ENCODE measurements at regions not wholly inside any gene's neighbourhood (a gene's known extent, or its start where the extent isn't known, plus 50 kb on each side); places are given as distances from the start of the nearest gene placed in this dataset.

- no peaks in the 10 kb centered on the region for H3K36me3 ChIP-seq (ENCODE audit: control insufficient read depth in 1 of 2, insufficient read depth in 2 of 2, low read length in 2 of 2)
- H3K9me3 ChIP-seq (ENCODE audit: control insufficient read depth in 1 of 2, low read length in 2 of 2), result no peaks in the 10 kb centered on the region
- peaks cover 0 to 7% of the 10 kb centered on the region in 2 donors for H3K4me1 ChIP-seq (ENCODE audit: control insufficient read depth in 1 of 2, insufficient read depth in 2 of 2, low read length in 2 of 2)
- H3K27me3 ChIP-seq (ENCODE audit: control insufficient read depth in 1 of 2, insufficient read depth in 2 of 2, low read length in 2 of 2), result no peaks in the 10 kb centered on the region
- no peak overlapping the region for H3K9ac ChIP-seq (ENCODE audit: low read depth in 1 of 2, low read length in 2 of 2)
- H3K27ac ChIP-seq (ENCODE audit: low read depth, low read length), result no peak overlapping the region
- H3K4me3 ChIP-seq (ENCODE audit: low read depth in 1 of 2, low read length in 2 of 2), result no peak overlapping the region
Measured at GRCh38 chr3:17972030-17972429, 229.6 kb upstream of the TBC1D5 start.

- H3K27me3 ChIP-seq (ENCODE audit: control insufficient read depth in 1 of 2, insufficient read depth in 2 of 2, low read length in 2 of 2), result no peaks in the 10 kb centered on the region
- H3K36me3 ChIP-seq (ENCODE audit: control insufficient read depth in 1 of 2, insufficient read depth in 2 of 2, low read length in 2 of 2), result no peaks in the 10 kb centered on the region
- no peak overlapping the region for H3K9ac ChIP-seq (ENCODE audit: low read depth in 1 of 2, low read length in 2 of 2)
- no peak overlapping the region for H3K27ac ChIP-seq (ENCODE audit: low read depth, low read length)
- H3K9me3 ChIP-seq (ENCODE audit: control insufficient read depth in 1 of 2, low read length in 2 of 2), result no peaks in the 10 kb centered on the region
- H3K4me1 ChIP-seq (ENCODE audit: control insufficient read depth in 1 of 2, insufficient read depth in 2 of 2, low read length in 2 of 2), result peaks cover 0 to 7% of the 10 kb centered on the region in 2 donors
- H3K4me3 ChIP-seq (ENCODE audit: low read depth in 1 of 2, low read length in 2 of 2), result no peak overlapping the region
Measured at GRCh38 chr3:17969985-17970568, 227.6 kb upstream of the TBC1D5 start.

- Histone ChIP-seq H3K9me3 (ENCODE audit: control insufficient read depth in 1 of 2, low read length in 2 of 2) (no peaks in the 10 kb centered on the region), H3K9ac (ENCODE audit: low read depth in 1 of 2, low read length in 2 of 2) (no peak overlapping the region), H3K4me1 (ENCODE audit: control insufficient read depth in 1 of 2, insufficient read depth in 2 of 2, low read length in 2 of 2) (peaks cover 0 to 7% of the 10 kb centered on the region in 2 donors), H3K27ac (ENCODE audit: low read depth, low read length) (no peak overlapping the region), H3K36me3 (ENCODE audit: control insufficient read depth in 1 of 2, insufficient read depth in 2 of 2, low read length in 2 of 2) (no peaks in the 10 kb centered on the region), H3K4me3 (ENCODE audit: low read depth in 1 of 2, low read length in 2 of 2) (no peak overlapping the region), H3K27me3 (ENCODE audit: control insufficient read depth in 1 of 2, insufficient read depth in 2 of 2, low read length in 2 of 2) (no peaks in the 10 kb centered on the region)
Measured at GRCh38 chr3:17969244-17969643, 226.8 kb upstream of the TBC1D5 start.

GRCh38 chr3:17967953-17968607, 225.6 kb upstream of the TBC1D5 start:
- Histone ChIP-seq H3K27me3 (ENCODE audit: control insufficient read depth in 1 of 2, insufficient read depth in 2 of 2, low read length in 2 of 2) (no peaks in the 10 kb centered on the region), H3K4me1 (ENCODE audit: control insufficient read depth in 1 of 2, insufficient read depth in 2 of 2, low read length in 2 of 2) (peaks cover 0 to 4% of the 10 kb centered on the region in 2 donors), H3K9me3 (ENCODE audit: control insufficient read depth in 1 of 2, low read length in 2 of 2) (no peaks in the 10 kb centered on the region), H3K4me3 (ENCODE audit: low read depth in 1 of 2, low read length in 2 of 2) (no peak overlapping the region), H3K9ac (ENCODE audit: low read depth in 1 of 2, low read length in 2 of 2) (no peak overlapping the region), H3K36me3 (ENCODE audit: control insufficient read depth in 1 of 2, insufficient read depth in 2 of 2, low read length in 2 of 2) (no peaks in the 10 kb centered on the region), H3K27ac (ENCODE audit: low read depth, low read length) (no peak overlapping the region)

GRCh38 chr3:17967111-17967510, 224.7 kb upstream of the TBC1D5 start:
- no peaks in the 10 kb centered on the region for H3K4me1 ChIP-seq (ENCODE audit: control insufficient read depth in 1 of 2, insufficient read depth in 2 of 2, low read length in 2 of 2)
- H3K9me3 ChIP-seq (ENCODE audit: control insufficient read depth in 1 of 2, low read length in 2 of 2), result no peaks in the 10 kb centered on the region
- no peak overlapping the region for H3K4me3 ChIP-seq (ENCODE audit: low read depth in 1 of 2, low read length in 2 of 2)
- H3K36me3 ChIP-seq (ENCODE audit: control insufficient read depth in 1 of 2, insufficient read depth in 2 of 2, low read length in 2 of 2), result no peaks in the 10 kb centered on the region
- no peaks in the 10 kb centered on the region for H3K27me3 ChIP-seq (ENCODE audit: control insufficient read depth in 1 of 2, insufficient read depth in 2 of 2, low read length in 2 of 2)
- no peak overlapping the region for H3K9ac ChIP-seq (ENCODE audit: low read depth in 1 of 2, low read length in 2 of 2)
- H3K27ac ChIP-seq (ENCODE audit: low read depth, low read length), result no peak overlapping the region

- Histone ChIP-seq H3K27me3 (ENCODE audit: control insufficient read depth in 1 of 2, insufficient read depth in 2 of 2, low read length in 2 of 2) (no peaks in the 10 kb centered on the region), H3K4me1 (ENCODE audit: control insufficient read depth in 1 of 2, insufficient read depth in 2 of 2, low read length in 2 of 2) (no peaks in the 10 kb centered on the region), H3K9me3 (ENCODE audit: control insufficient read depth in 1 of 2, low read length in 2 of 2) (no peaks in the 10 kb centered on the region), H3K27ac (ENCODE audit: low read depth, low read length) (no peak overlapping the region), H3K4me3 (ENCODE audit: low read depth in 1 of 2, low read length in 2 of 2) (no peak overlapping the region), H3K36me3 (ENCODE audit: control insufficient read depth in 1 of 2, insufficient read depth in 2 of 2, low read length in 2 of 2) (no peaks in the 10 kb centered on the region), H3K9ac (ENCODE audit: low read depth in 1 of 2, low read length in 2 of 2) (no peak overlapping the region)
Measured at GRCh38 chr3:17965331-17965730, 222.9 kb upstream of the TBC1D5 start.

GRCh38 chr3:17964108-17964507, 221.7 kb upstream of the TBC1D5 start:
- Histone ChIP-seq H3K4me3 (ENCODE audit: low read depth in 1 of 2, low read length in 2 of 2) (no peak overlapping the region), H3K27ac (ENCODE audit: low read depth, low read length) (no peak overlapping the region), H3K27me3 (ENCODE audit: control insufficient read depth in 1 of 2, insufficient read depth in 2 of 2, low read length in 2 of 2) (no peaks in the 10 kb centered on the region), H3K9ac (ENCODE audit: low read depth in 1 of 2, low read length in 2 of 2) (no peak overlapping the region), H3K9me3 (ENCODE audit: control insufficient read depth in 1 of 2, low read length in 2 of 2) (no peaks in the 10 kb centered on the region), H3K4me1 (ENCODE audit: control insufficient read depth in 1 of 2, insufficient read depth in 2 of 2, low read length in 2 of 2) (no peaks in the 10 kb centered on the region), H3K36me3 (ENCODE audit: control insufficient read depth in 1 of 2, insufficient read depth in 2 of 2, low read length in 2 of 2) (no peaks in the 10 kb centered on the region)

GRCh38 chr3:17955411-17955810, 213.0 kb upstream of the TBC1D5 start:
- Histone ChIP-seq H3K27me3 (ENCODE audit: control insufficient read depth in 1 of 2, insufficient read depth in 2 of 2, low read length in 2 of 2) (no peaks in the 10 kb centered on the region), H3K9ac (ENCODE audit: low read depth in 1 of 2, low read length in 2 of 2) (no peak overlapping the region), H3K4me3 (ENCODE audit: low read depth in 1 of 2, low read length in 2 of 2) (no peak overlapping the region), H3K27ac (ENCODE audit: low read depth, low read length) (no peak overlapping the region), H3K4me1 (ENCODE audit: control insufficient read depth in 1 of 2, insufficient read depth in 2 of 2, low read length in 2 of 2) (no peaks in the 10 kb centered on the region), H3K9me3 (ENCODE audit: control insufficient read depth in 1 of 2, low read length in 2 of 2) (no peaks in the 10 kb centered on the region), H3K36me3 (ENCODE audit: control insufficient read depth in 1 of 2, insufficient read depth in 2 of 2, low read length in 2 of 2) (no peaks in the 10 kb centered on the region)

- no peaks in the 10 kb centered on the region for H3K4me1 ChIP-seq (ENCODE audit: control insufficient read depth in 1 of 2, insufficient read depth in 2 of 2, low read length in 2 of 2)
- H3K4me3 ChIP-seq (ENCODE audit: low read depth in 1 of 2, low read length in 2 of 2), result no peak overlapping the region
- H3K27ac ChIP-seq (ENCODE audit: low read depth, low read length), result no peak overlapping the region
- H3K36me3 ChIP-seq (ENCODE audit: control insufficient read depth in 1 of 2, insufficient read depth in 2 of 2, low read length in 2 of 2), result no peaks in the 10 kb centered on the region
- no peaks in the 10 kb centered on the region for H3K9me3 ChIP-seq (ENCODE audit: control insufficient read depth in 1 of 2, low read length in 2 of 2)
- no peak overlapping the region for H3K9ac ChIP-seq (ENCODE audit: low read depth in 1 of 2, low read length in 2 of 2)
- no peaks in the 10 kb centered on the region for H3K27me3 ChIP-seq (ENCODE audit: control insufficient read depth in 1 of 2, insufficient read depth in 2 of 2, low read length in 2 of 2)
Measured at GRCh38 chr3:17954801-17955200, 212.4 kb upstream of the TBC1D5 start.

GRCh38 chr3:17951241-17951640, 208.8 kb upstream of the TBC1D5 start:
- no peaks in the 10 kb centered on the region for H3K4me1 ChIP-seq (ENCODE audit: control insufficient read depth in 1 of 2, insufficient read depth in 2 of 2, low read length in 2 of 2)
- H3K36me3 ChIP-seq (ENCODE audit: control insufficient read depth in 1 of 2, insufficient read depth in 2 of 2, low read length in 2 of 2), result no peaks in the 10 kb centered on the region
- H3K9me3 ChIP-seq (ENCODE audit: control insufficient read depth in 1 of 2, low read length in 2 of 2), result no peaks in the 10 kb centered on the region
- H3K4me3 ChIP-seq (ENCODE audit: low read depth in 1 of 2, low read length in 2 of 2), result no peak overlapping the region
- no peak overlapping the region for H3K9ac ChIP-seq (ENCODE audit: low read depth in 1 of 2, low read length in 2 of 2)
- H3K27ac ChIP-seq (ENCODE audit: low read depth, low read length), result no peak overlapping the region
- no peaks in the 10 kb centered on the region for H3K27me3 ChIP-seq (ENCODE audit: control insufficient read depth in 1 of 2, insufficient read depth in 2 of 2, low read length in 2 of 2)
